Prostate gland (tissue), 2 donors: ENCODE measurements at regions not wholly inside any gene's neighbourhood (a gene's known extent, or its start where the extent isn't known, plus 50 kb on each side); places are given as distances from the start of the nearest gene placed in this dataset.

Experiments used
- DNase-seq: peaks from one replicate; pipeline ENCODE4 v3.0.0-alpha.2; 2019; ENCODE audit warnings: low spot score
- H3K27ac ChIP-seq, 2 donors: fragments of 200-600 bp; sonication (generic); 2 replicates each; pipeline ENCODE4 v1.5.1; 2017 to 2019
- H3K27me3 ChIP-seq: fragments of 200-600 bp; sonication (generic); replicated peaks from 2 replicates; pipeline ENCODE4 v1.5.1; 2019; ENCODE audit not compliant: insufficient read depth
- H3K36me3 ChIP-seq, 2 donors: fragments of 200-600 bp; sonication (generic); 1 replicate in 1 of 2; 2 replicates in 1 of 2; pipeline versions ENCODE4 v1.5.1 to v1.8.1; 2017 to 2019
- H3K4me1 ChIP-seq: fragments of 200-600 bp; sonication (generic); replicated peaks from 2 replicates; pipeline ENCODE4 v1.5.1; 2019
- H3K4me3 ChIP-seq, 2 donors: fragments of 200-600 bp; sonication (generic); 2 replicates each; pipeline ENCODE4 v1.5.1; 2017 to 2019
- H3K9me3 ChIP-seq: fragments of 200-600 bp; sonication (generic); 2 replicates; pipeline ENCODE4 v1.5.1; 2017
- POLR2A ChIP-seq: fragments of 450-650 bp; IDR thresholded peaks from one replicate; pipeline ENCODE4 v1.6.1; 2016; ENCODE audit warnings: antibody characterized with exemption, mild to moderate bottlenecking
- POLR2AphosphoS5 ChIP-seq: sonication (generic); formaldehyde crosslinking; IDR thresholded peaks from one replicate; pipeline ENCODE4 v1.6.1; 2017; ENCODE audit warnings: antibody characterized with exemption
- WGBS: methylation state at CpG from one replicate; pipeline ENCODE4 v1.1.5; 2018; 5-methylcytosine and 5-hydroxymethylcytosine counted together
- intact Hi-C: fragments of 100-400 bp; cut with DNase I; formaldehyde crosslinking; loops from one replicate; pipeline ENCODE4 v1.14.2; 2022
- TF ChIP-seq, protein P1 (sequence below), 4 experiments: fragments of 200-600 bp in 2 of 4; fragments of 450-650 bp in 2 of 4; sonication (generic) in 2 of 4; IDR thresholded peaks; 1 replicate in 3 of 4; 2 replicates in 1 of 4; pipeline ENCODE4 v1.5.1; 2016 to 2019; ENCODE audit warnings: antibody characterized with exemption in 4 of 4, mild to moderate bottlenecking in 2 of 4, moderate library complexity in 2 of 4

- Histone ChIP-seq H3K27ac (no peak overlapping the region), H3K27me3 (no peaks in the 10 kb centered on the region), H3K36me3 (no peaks in the 10 kb centered on the region), H3K9me3 (no peaks in the 10 kb centered on the region), H3K4me3 (no peak overlapping the region), H3K4me1 (no peaks in the 10 kb centered on the region)
- DNase-seq, result no peak
- 92% methylated on average over 2 of the region's 3 CpGs for WGBS
- intact Hi-C loops, result no loop called here
- TF ChIP-seq POLR2AphosphoS5 (no peak), POLR2A (no peak)
- TF ChIP-seq, protein P1, sequence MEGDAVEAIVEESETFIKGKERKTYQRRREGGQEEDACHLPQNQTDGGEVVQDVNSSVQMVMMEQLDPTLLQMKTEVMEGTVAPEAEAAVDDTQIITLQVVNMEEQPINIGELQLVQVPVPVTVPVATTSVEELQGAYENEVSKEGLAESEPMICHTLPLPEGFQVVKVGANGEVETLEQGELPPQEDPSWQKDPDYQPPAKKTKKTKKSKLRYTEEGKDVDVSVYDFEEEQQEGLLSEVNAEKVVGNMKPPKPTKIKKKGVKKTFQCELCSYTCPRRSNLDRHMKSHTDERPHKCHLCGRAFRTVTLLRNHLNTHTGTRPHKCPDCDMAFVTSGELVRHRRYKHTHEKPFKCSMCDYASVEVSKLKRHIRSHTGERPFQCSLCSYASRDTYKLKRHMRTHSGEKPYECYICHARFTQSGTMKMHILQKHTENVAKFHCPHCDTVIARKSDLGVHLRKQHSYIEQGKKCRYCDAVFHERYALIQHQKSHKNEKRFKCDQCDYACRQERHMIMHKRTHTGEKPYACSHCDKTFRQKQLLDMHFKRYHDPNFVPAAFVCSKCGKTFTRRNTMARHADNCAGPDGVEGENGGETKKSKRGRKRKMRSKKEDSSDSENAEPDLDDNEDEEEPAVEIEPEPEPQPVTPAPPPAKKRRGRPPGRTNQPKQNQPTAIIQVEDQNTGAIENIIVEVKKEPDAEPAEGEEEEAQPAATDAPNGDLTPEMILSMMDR (IDR thresholded peaks at IDR 0.05), result no peak
Measured at GRCh38 chr6:40728643-40729042, 141.5 kb upstream of the LRFN2 start.

GRCh38 chr6:40727271-40727670, 140.1 kb upstream of the LRFN2 start:
- H3K27ac ChIP-seq, result no peak overlapping the region
- TF ChIP-seq POLR2AphosphoS5 (no peak), POLR2A (no peak)
- TF ChIP-seq, protein P1 (IDR thresholded peaks at IDR 0.05), result no peak
- H3K4me1 ChIP-seq, result no peaks in the 10 kb centered on the region
- no peaks in the 10 kb centered on the region for H3K9me3 ChIP-seq
- DNase-seq, result no peak
- 97% methylated on average over 1 of the region's 1 CpG for WGBS
- H3K27me3 ChIP-seq, result no peaks in the 10 kb centered on the region
- intact Hi-C loops, result no loop called here
- H3K4me3 ChIP-seq, result no peak overlapping the region
- no peaks in the 10 kb centered on the region for H3K36me3 ChIP-seq

- TF ChIP-seq POLR2A, result no peak
- TF ChIP-seq, protein P1 (IDR thresholded peaks at IDR 0.05), result no peak
- TF ChIP-seq POLR2AphosphoS5, result no peak
- 88% methylated on average over 5 of the region's 5 CpGs for WGBS
Measured at GRCh38 chr6:40726853-40727252, 139.7 kb upstream of the LRFN2 start.

GRCh38 chr6:40725390-40725789, 138.2 kb upstream of the LRFN2 start:
- H3K27ac ChIP-seq, result no peak overlapping the region
- H3K4me3 ChIP-seq, result no peak overlapping the region
- H3K27me3 ChIP-seq, result no peaks in the 10 kb centered on the region
- no peaks in the 10 kb centered on the region for H3K4me1 ChIP-seq
- intact Hi-C loops, result no loop called here
- no peaks in the 10 kb centered on the region for H3K9me3 ChIP-seq
- no peak for DNase-seq
- TF ChIP-seq, protein P1 (IDR thresholded peaks at IDR 0.05), result no peak
- TF ChIP-seq POLR2A (no peak), POLR2AphosphoS5 (no peak)
- 74% methylated on average over 2 of the region's 2 CpGs for WGBS
- H3K36me3 ChIP-seq, result no peaks in the 10 kb centered on the region

More at GRCh38 chr6:40726853-40727252, 139.7 kb upstream of the LRFN2 start:
- Histone ChIP-seq H3K4me1 (no peaks in the 10 kb centered on the region), H3K36me3 (no peaks in the 10 kb centered on the region), H3K4me3 (no peak overlapping the region), H3K9me3 (no peaks in the 10 kb centered on the region), H3K27ac (no peak overlapping the region), H3K27me3 (no peaks in the 10 kb centered on the region)
- intact Hi-C loops, result no loop called here
- DNase-seq, result no peak

DNA sequence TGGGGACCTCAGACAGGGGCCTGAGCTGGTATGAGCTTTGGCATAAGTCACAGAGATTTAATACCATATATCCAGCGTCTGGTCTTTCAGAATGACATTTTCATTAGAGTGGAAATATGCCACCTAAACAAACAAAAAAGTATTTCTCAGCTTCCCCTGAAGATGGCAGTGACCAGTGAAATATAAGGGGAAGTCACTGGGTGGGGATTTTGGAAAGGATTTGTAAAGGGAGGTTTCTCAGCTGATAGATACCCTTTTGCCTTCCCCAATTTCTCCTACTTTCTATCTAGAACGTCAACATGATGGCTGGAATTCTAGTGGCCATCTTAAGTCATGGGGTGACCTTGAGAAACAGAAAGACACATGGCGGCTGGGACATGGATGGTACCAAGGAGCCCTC, 137.7 kb upstream of the LRFN2 start:
- WGBS, result 72% methylated on average over 3 of the region's 3 CpGs
- Histone ChIP-seq H3K36me3 (no peaks in the 10 kb centered on the region), H3K4me1 (no peaks in the 10 kb centered on the region), H3K4me3 (no peak overlapping the region), H3K27me3 (no peaks in the 10 kb centered on the region), H3K27ac (no peak overlapping the region), H3K9me3 (no peaks in the 10 kb centered on the region)
- TF ChIP-seq POLR2A (no peak), POLR2AphosphoS5 (no peak)
- TF ChIP-seq, protein P1 (IDR thresholded peaks at IDR 0.05), result no peak
- intact Hi-C loops, result no loop called here
- no peak for DNase-seq
